Calu3 (cell line): ENCODE measurements at regions not wholly inside any gene's neighbourhood (a gene's known extent, or its start where the extent isn't known, plus 50 kb on each side); places are given as distances from the start of the nearest gene placed in this dataset.

Experiments used
- BruUV-seq: library from RNA; stranded (reverse); fragments of 400-500 nt; replicated peaks from 2 replicates; lab custom pipeline; 2021; lab: Mats Ljungman, UMichigan
- CTCF ChIA-PET: fragments of 300-600 bp; sonication (Branson Sonifier 250); formaldehyde crosslinking; loops from one replicate; lab custom pipeline; 2022; ENCODE audit warnings: antibody characterized with exemption; lab: Charles Lee
- DNase-seq: peaks from one replicate; pipeline ENCODE4 v3.0.0; 2022
- H3K27ac Mint-ChIP-seq: one replicate; pipeline ENCODE4 v1.8.0; 2022; ENCODE audit warnings: mixed read lengths; ENCODE audit not compliant: unreplicated experiment
- H3K27me3 Mint-ChIP-seq: one replicate; pipeline ENCODE4 v1.8.0; 2022; ENCODE audit warnings: mixed read lengths; ENCODE audit not compliant: unreplicated experiment
- H3K36me3 Mint-ChIP-seq: one replicate; pipeline ENCODE4 v1.8.0; 2022; ENCODE audit warnings: mild to moderate bottlenecking, moderate library complexity, mixed read lengths; ENCODE audit not compliant: insufficient read depth, unreplicated experiment
- H3K4me1 Mint-ChIP-seq: one replicate; pipeline ENCODE4 v1.8.0; 2022; ENCODE audit warnings: mild to moderate bottlenecking, low read depth, mixed read lengths; ENCODE audit not compliant: unreplicated experiment
- H3K4me3 Mint-ChIP-seq: one replicate; pipeline ENCODE4 v1.8.0; 2022; ENCODE audit warnings: mild to moderate bottlenecking, low read depth, moderate library complexity, mixed read lengths; ENCODE audit not compliant: unreplicated experiment
- H3K9me3 Mint-ChIP-seq: one replicate; pipeline ENCODE4 v1.8.0; 2022; ENCODE audit warnings: low read depth, mixed read lengths; ENCODE audit not compliant: unreplicated experiment
- CTCF ChIP-seq: fragments of 200-600 bp; IDR thresholded peaks from one replicate; pipeline ENCODE4 v1.8.0; 2022; ENCODE audit warnings: antibody characterized with exemption; ENCODE audit not compliant: unreplicated experiment
- intact Hi-C: fragments of 100-400 bp; cut with micrococcal nuclease; formaldehyde crosslinking; loops from one replicate; pipeline ENCODE4 v1.10.0; 2022; ENCODE audit not compliant: unreplicated experiment

DNA sequence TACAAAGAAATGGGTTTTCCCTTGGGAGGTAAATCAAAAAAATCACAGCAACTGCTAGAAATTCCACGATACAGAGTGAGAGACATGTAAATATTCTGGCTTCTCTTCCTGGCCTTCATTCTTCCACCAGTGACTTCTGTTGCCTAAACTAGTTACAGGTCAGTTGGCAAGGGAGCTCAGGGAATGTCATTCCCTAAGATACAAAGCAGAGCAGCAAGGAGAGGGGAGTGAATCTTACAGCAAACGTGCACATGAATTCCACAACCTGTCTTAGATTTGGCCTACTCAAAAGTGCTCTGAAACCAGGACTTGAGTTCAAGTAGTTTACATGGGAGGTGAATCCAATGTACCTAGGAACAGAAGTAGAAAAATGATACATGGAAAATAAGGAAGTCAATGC, 445.3 kb upstream of the LRRC7 start:
- Mint-ChIP-seq H3K36me3 (no peaks in the 10 kb centered on the region), H3K9me3 (peaks cover 15% of the 10 kb centered on the region), H3K4me3 (no peak overlapping the region), H3K27ac (no peak overlapping the region), H3K27me3 (no peaks in the 10 kb centered on the region), H3K4me1 (no peaks in the 10 kb centered on the region)
- no peak for TF ChIP-seq CTCF
- DNase-seq = no peak
- CTCF ChIA-PET = no interaction called here
- no TSS peak for BruUV-seq
- intact Hi-C loops = no loop called here

GRCh38 chr1:69123486-69123885, 444.2 kb upstream of the LRRC7 start:
- H3K36me3 Mint-ChIP-seq = no peaks in the 10 kb centered on the region
- TF ChIP-seq CTCF = no peak
- BruUV-seq = no TSS peak
- intact Hi-C loops = no loop called here
- H3K4me3 Mint-ChIP-seq = no peak overlapping the region
- no peaks in the 10 kb centered on the region for H3K4me1 Mint-ChIP-seq
- H3K9me3 Mint-ChIP-seq = peaks cover 15% of the 10 kb centered on the region
- no peak for DNase-seq
- no peak overlapping the region for H3K27ac Mint-ChIP-seq
- no peaks in the 10 kb centered on the region for H3K27me3 Mint-ChIP-seq
- CTCF ChIA-PET = no interaction called here

DNA sequence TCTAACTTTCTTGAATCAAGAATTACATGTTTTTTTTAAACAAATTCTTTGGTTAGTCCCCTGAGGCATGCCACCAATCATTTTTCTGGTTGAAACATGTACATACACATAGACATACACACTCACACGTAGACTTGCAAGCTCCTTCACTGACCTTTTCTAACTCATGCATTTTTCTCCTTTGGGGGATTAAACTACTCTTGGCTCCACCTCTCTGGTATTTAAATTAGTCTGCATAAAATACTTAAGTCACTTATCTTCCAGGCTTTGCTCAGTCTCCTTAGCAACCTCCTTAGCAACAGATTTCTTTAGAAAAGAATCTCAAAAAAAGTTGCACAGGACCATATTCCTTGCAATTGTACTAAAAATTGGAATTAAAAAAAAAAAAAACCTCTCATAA, 440.9 kb upstream of the LRRC7 start:
- H3K27ac Mint-ChIP-seq = no peak overlapping the region
- no peaks in the 10 kb centered on the region for H3K27me3 Mint-ChIP-seq
- no peaks in the 10 kb centered on the region for H3K36me3 Mint-ChIP-seq
- CTCF ChIA-PET = no interaction called here
- DNase-seq = no peak
- no peak overlapping the region for H3K4me3 Mint-ChIP-seq
- no TSS peak for BruUV-seq
- TF ChIP-seq CTCF = no peak
- peaks cover 16% of the 10 kb centered on the region for H3K9me3 Mint-ChIP-seq
- intact Hi-C loops = no loop called here
- no peaks in the 10 kb centered on the region for H3K4me1 Mint-ChIP-seq

DNA sequence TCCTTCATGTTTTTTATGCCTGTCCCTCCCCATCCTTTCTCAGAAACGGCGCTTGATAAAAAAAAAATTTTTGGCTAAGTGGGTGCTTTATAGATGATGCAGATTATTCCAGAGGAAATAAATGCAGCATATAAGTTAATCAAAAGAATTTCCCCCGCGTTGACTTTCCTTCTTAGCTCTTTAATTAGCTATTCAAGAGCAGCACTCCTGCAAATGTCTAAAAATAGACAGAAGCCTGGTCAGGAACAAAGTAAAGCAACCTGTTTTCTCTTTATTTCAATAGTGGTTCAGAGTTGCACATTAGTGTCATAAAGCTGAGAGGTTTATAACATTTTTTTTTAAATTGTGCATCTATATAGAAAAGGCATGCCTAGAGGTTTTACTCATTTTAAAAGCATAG, 439.5 kb upstream of the LRRC7 start:
- no peak for TF ChIP-seq CTCF
- H3K27ac Mint-ChIP-seq = no peak overlapping the region
- H3K27me3 Mint-ChIP-seq = no peaks in the 10 kb centered on the region
- H3K4me3 Mint-ChIP-seq = no peak overlapping the region
- no TSS peak for BruUV-seq
- peaks cover 21% of the 10 kb centered on the region for H3K9me3 Mint-ChIP-seq
- CTCF ChIA-PET = interaction anchor here (0.7 kb wide), 1 partner anchor 326 kb away, joined by 3 read pairs; no protein-coding TSS in a partner anchor
- no peaks in the 10 kb centered on the region for H3K4me1 Mint-ChIP-seq
- H3K36me3 Mint-ChIP-seq = no peaks in the 10 kb centered on the region
- DNase-seq = no peak
- intact Hi-C loops = no loop called here
